Fibroblast of upper back skin (primary cell): ENCODE measurements at regions not wholly inside any gene's neighbourhood (a gene's known extent, or its start where the extent isn't known, plus 50 kb on each side); places are given as distances from the start of the nearest gene placed in this dataset.

Experiments used
- DNase-seq: peaks from one replicate; pipeline ENCODE4 v3.0.0-alpha.2; 2013

GRCh38 chr1:223487887-223488259 lies 94.7 kb downstream of the CCDC185 start:
- DNase-seq = no peak

GRCh38 chr1:223489439-223489838 lies 96.2 kb downstream of the CCDC185 start:
- DNase-seq = no peak

DNA sequence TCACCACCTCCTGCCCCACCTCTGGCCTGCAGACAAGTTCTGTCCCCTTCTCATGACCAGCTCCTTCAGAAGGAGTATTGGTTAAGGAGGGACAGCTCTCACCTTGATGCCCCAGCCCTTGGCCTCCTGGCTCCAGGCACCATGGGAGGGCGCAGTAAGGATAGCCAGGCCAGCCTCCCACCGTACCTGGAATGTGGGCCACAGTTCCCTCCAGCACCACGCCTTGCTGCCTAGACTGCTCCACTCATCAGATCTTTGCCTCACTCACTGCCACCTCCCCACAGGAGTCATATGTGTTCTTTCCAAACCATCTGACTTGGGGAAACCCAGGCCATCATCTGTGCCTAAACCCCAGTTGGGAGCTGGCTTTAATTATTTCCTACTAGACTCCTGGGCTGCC lies 97.0 kb downstream of the CCDC185 start:
- DNase-seq = no peak
